ENCODE measurements at regions not wholly inside any gene's neighbourhood (a gene's known extent, or its start where the extent isn't known, plus 50 kb on each side); places are given as distances from the start of the nearest gene placed in this dataset.

DNA sequence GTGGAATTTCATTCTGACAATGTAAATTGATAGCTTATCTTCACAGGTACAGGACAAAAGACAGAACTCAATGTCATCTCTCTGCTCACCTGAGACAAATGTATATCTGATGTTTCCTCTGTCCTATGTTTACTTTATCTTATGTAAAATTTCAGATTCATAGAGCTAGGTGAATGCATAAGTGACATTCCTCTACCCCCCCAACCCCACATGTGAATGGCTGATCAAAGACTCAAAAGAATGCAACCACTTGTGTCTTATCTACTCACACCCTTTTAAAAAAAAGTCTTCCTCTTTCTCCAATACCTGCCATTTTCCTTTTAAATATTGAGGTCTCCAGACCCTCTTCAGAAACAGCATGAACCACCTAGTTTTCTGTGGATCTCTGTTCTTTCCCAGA, 736.6 kb upstream of the SEL1L start:
- DNase-seq (ENCODE audit: low spot score) (no peak), ATAC-seq (ENCODE audit: low read depth) (no peak)
- Histone ChIP-seq H3K4me3 (ENCODE audit: severe bottlenecking) (no peak overlapping the region), H3K36me3 (ENCODE audit: low read depth) (no peaks in the 10 kb centered on the region), H3K9me3 (ENCODE audit: severe bottlenecking) (peaks cover 2% of the 10 kb centered on the region), H3K27ac (ENCODE audit: poor library complexity, severe bottlenecking) (no peak overlapping the region), H3K4me1 (ENCODE audit: insufficient read depth, poor library complexity, severe bottlenecking) (no peaks in the 10 kb centered on the region), H3K27me3 (ENCODE audit: insufficient read depth, poor library complexity, severe bottlenecking) (peaks cover 3% of the 10 kb centered on the region)
- TF ChIP-seq, protein P1, sequence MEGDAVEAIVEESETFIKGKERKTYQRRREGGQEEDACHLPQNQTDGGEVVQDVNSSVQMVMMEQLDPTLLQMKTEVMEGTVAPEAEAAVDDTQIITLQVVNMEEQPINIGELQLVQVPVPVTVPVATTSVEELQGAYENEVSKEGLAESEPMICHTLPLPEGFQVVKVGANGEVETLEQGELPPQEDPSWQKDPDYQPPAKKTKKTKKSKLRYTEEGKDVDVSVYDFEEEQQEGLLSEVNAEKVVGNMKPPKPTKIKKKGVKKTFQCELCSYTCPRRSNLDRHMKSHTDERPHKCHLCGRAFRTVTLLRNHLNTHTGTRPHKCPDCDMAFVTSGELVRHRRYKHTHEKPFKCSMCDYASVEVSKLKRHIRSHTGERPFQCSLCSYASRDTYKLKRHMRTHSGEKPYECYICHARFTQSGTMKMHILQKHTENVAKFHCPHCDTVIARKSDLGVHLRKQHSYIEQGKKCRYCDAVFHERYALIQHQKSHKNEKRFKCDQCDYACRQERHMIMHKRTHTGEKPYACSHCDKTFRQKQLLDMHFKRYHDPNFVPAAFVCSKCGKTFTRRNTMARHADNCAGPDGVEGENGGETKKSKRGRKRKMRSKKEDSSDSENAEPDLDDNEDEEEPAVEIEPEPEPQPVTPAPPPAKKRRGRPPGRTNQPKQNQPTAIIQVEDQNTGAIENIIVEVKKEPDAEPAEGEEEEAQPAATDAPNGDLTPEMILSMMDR (IDR thresholded peaks at IDR 0.05; ENCODE audit: poor library complexity, severe bottlenecking): no peak

DNA sequence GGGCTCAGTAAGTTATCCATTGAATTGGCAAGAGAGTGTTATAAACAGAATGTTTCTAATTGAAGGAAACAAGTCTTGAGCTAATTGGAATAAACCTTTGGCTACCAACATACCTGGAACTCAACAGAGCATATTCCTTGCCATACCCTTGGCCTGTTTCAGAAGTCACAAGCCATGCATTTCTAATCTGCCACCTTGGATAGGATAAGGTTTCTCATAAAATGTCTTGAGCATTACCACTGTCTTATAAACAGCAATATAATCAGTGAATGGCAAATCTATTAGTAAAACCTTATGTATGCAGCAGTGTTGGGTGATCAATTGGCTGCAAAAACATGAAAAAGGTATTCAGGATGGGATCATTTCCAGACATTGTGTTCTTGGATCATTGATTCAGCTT, 765.2 kb upstream of the SEL1L start:
- Histone ChIP-seq H3K4me3 (ENCODE audit: severe bottlenecking) (no peak overlapping the region), H3K27ac (ENCODE audit: poor library complexity, severe bottlenecking) (no peak overlapping the region), H3K27me3 (ENCODE audit: insufficient read depth, poor library complexity, severe bottlenecking) (no peaks in the 10 kb centered on the region), H3K9me3 (ENCODE audit: severe bottlenecking) (no peaks in the 10 kb centered on the region), H3K36me3 (ENCODE audit: low read depth) (no peaks in the 10 kb centered on the region), H3K4me1 (ENCODE audit: insufficient read depth, poor library complexity, severe bottlenecking) (no peaks in the 10 kb centered on the region)
- ATAC-seq (ENCODE audit: low read depth) (no peak), DNase-seq (ENCODE audit: low spot score) (no peak)
- TF ChIP-seq, protein P1 (IDR thresholded peaks at IDR 0.05; ENCODE audit: poor library complexity, severe bottlenecking): no peak

DNA sequence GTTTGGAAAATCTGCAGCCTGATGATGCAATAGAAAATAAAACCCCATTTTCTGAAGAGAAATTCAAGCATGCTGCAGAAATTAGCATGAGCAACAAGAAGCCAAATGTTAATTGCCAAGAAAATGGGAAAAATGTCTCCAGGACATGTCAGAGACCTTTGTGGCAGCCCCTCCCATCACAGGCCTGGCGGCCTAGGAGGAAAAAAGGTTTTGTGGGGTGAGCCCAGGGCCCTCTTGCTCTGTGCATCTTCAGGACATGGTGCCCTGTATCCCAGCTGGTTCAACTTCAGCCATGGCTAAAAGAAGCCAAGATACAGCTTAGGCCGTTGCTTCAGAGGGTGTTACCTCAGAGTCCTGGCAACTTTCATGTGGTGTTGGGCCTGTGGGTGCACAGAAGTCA, 775.5 kb upstream of the SEL1L start:
- ATAC-seq (ENCODE audit: low read depth) (no peak), DNase-seq (ENCODE audit: low spot score) (no peak)
- Histone ChIP-seq H3K4me3 (ENCODE audit: severe bottlenecking) (no peak overlapping the region), H3K27me3 (ENCODE audit: insufficient read depth, poor library complexity, severe bottlenecking) (no peaks in the 10 kb centered on the region), H3K36me3 (ENCODE audit: low read depth) (no peaks in the 10 kb centered on the region), H3K27ac (ENCODE audit: poor library complexity, severe bottlenecking) (no peak overlapping the region), H3K9me3 (ENCODE audit: severe bottlenecking) (peaks cover 6% of the 10 kb centered on the region), H3K4me1 (ENCODE audit: insufficient read depth, poor library complexity, severe bottlenecking) (no peaks in the 10 kb centered on the region)
- TF ChIP-seq, protein P1 (IDR thresholded peaks at IDR 0.05; ENCODE audit: poor library complexity, severe bottlenecking): no peak

DNA sequence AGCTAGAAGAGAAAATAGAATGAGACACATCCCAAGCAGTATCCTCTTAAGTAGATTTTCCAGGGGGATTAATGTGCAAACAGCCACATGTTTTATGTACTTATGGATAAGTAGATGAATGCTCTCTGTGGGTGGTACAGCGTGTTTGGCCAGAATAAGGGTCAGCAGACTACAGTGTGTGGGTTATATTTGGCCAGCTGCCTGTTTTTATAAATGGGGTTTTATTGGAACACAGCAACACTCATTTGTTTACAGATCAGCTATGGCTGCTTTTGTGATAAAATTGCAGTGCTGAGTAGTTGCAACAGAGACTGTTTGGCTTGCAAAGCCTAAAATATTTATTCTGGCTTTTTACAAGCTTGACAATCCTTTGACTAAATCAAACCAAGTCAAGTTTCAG, 780.2 kb upstream of the SEL1L start:
- TF ChIP-seq, protein P1 (IDR thresholded peaks at IDR 0.05; ENCODE audit: poor library complexity, severe bottlenecking): no peak
- Histone ChIP-seq H3K27ac (ENCODE audit: poor library complexity, severe bottlenecking) (no peak overlapping the region), H3K4me1 (ENCODE audit: insufficient read depth, poor library complexity, severe bottlenecking) (no peaks in the 10 kb centered on the region), H3K9me3 (ENCODE audit: severe bottlenecking) (no peaks in the 10 kb centered on the region), H3K36me3 (ENCODE audit: low read depth) (no peaks in the 10 kb centered on the region), H3K27me3 (ENCODE audit: insufficient read depth, poor library complexity, severe bottlenecking) (no peaks in the 10 kb centered on the region), H3K4me3 (ENCODE audit: severe bottlenecking) (no peak overlapping the region)
- ATAC-seq (ENCODE audit: low read depth) (no peak), DNase-seq (ENCODE audit: low spot score) (no peak)

DNA sequence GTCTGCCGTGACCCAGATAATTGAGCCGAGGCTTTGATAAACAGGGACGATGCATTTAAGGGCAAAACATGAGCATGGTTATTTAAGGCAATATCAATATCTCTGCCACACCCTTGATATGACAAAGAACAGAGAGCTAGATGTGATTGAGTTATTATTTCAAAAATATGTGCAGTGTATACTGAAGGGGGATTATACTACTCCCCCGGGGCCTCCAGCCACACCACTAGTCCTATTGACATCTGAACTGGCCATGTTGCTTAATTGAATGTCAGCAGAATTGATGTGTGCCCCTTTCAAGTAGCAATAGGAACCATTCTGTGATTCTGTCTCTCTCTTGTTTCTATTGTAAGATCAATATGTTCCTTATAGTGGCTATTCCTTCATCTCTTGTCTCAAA, 794.8 kb upstream of the SEL1L start:
- H3K4me3 ChIP-seq (ENCODE audit: severe bottlenecking): no peak overlapping the region
- DNase-seq (ENCODE audit: low spot score) (no peak), ATAC-seq (ENCODE audit: low read depth) (no peak)
- TF ChIP-seq, protein P1 (IDR thresholded peaks at IDR 0.05; ENCODE audit: poor library complexity, severe bottlenecking): no peak
- H3K27me3 ChIP-seq (ENCODE audit: insufficient read depth, poor library complexity, severe bottlenecking): no peaks in the 10 kb centered on the region
- no peaks in the 10 kb centered on the region for H3K4me1 ChIP-seq (ENCODE audit: insufficient read depth, poor library complexity, severe bottlenecking)
- H3K36me3 ChIP-seq (ENCODE audit: low read depth): no peaks in the 10 kb centered on the region
- H3K27ac ChIP-seq (ENCODE audit: poor library complexity, severe bottlenecking): no peak overlapping the region
- H3K9me3 ChIP-seq (ENCODE audit: severe bottlenecking): peaks cover 7% of the 10 kb centered on the region

Data from RWPE2 (cell line).